H1 (cell line): ENCODE measurements at regions not wholly inside any gene's neighbourhood (a gene's known extent, or its start where the extent isn't known, plus 50 kb on each side); places are given as distances from the start of the nearest gene placed in this dataset.

Experiments
- ATF2 ChIP-seq: IDR thresholded peaks from 2 replicates; pipeline ENCODE4 v1.6.1; 2012; ENCODE audit warnings: low read length, inconsistent platforms
- BACH1 ChIP-seq: IDR thresholded peaks from 2 replicates; pipeline ENCODE4 v1.6.1; 2012; ENCODE audit warnings: low read length, improper control_type of control experiment
- CHD7 ChIP-seq: fragments of 300-600 bp; sonication (generic); IDR thresholded peaks from 2 replicates; pipeline ENCODE4 v1.7.1; 2012; ENCODE audit warnings: low read length, moderate library complexity, mild to moderate bottlenecking, inconsistent platforms; ENCODE audit not compliant: insufficient replicate concordance
- CREB1 ChIP-seq: IDR thresholded peaks from 2 replicates; pipeline ENCODE4 v1.6.1; 2012; ENCODE audit warnings: inconsistent platforms
- EZH2 ChIP-seq: fragments of 200-600 bp; sonication (generic); IDR thresholded peaks from 2 replicates; pipeline ENCODE4 v1.7.1; 2012; ENCODE audit warnings: low read depth, mild to moderate bottlenecking, moderate library complexity, low read length, inconsistent platforms; ENCODE audit not compliant: severe bottlenecking
- POLR2A ChIP-seq, 2 experiments: IDR thresholded peaks; 1 replicate in 1 of 2; 2 replicates in 1 of 2; pipeline ENCODE4 v1.6.1; 2011; ENCODE audit warnings: low read depth in 2 of 2, low read length in 2 of 2, mild to moderate bottlenecking in 2 of 2; ENCODE audit errors: control extremely low read depth in 1 of 2
- POU5F1 ChIP-seq: IDR thresholded peaks from 2 replicates; pipeline ENCODE4 v1.6.1; 2011; ENCODE audit warnings: low read depth, mild to moderate bottlenecking, low read length, moderate library complexity
- RNF2 ChIP-seq: fragments of 200-900, 300-1000 bp; sonication (generic); IDR thresholded peaks from 2 replicates; pipeline ENCODE4 v1.7.1; 2016; ENCODE audit warnings: borderline replicate concordance, low read depth, mild to moderate bottlenecking, antibody characterized with exemption, low read length; ENCODE audit not compliant: poor library complexity, severe bottlenecking; ENCODE audit errors: missing control alignments
- SIN3A ChIP-seq, 2 experiments: IDR thresholded peaks in 1 of 2; conservative IDR thresholded peaks in 1 of 2; 2 replicates each; pipeline ENCODE4 v1.6.1; 2011 to 2012; ENCODE audit warnings: low read length in 2 of 2, improper control_type of control experiment in 1 of 2, low read depth in 1 of 2, mild to moderate bottlenecking in 1 of 2
- SRF ChIP-seq: IDR thresholded peaks from 2 replicates; pipeline ENCODE4 v1.6.1; 2011; ENCODE audit warnings: mild to moderate bottlenecking, low read depth, low read length, moderate library complexity
- YY1 ChIP-seq: IDR thresholded peaks from 2 replicates; pipeline ENCODE4 v1.6.1; 2011; ENCODE audit warnings: low read depth, mild to moderate bottlenecking, low read length

GRCh38 chr4:55272102-55272501 lies 73.9 kb upstream of the SRD5A3 start (continued):
- TF ChIP-seq CHD7, result no peak
- no peak for TF ChIP-seq YY1
- TF ChIP-seq SIN3A (conservative IDR thresholded peaks at IDR 0.05 in 1 of 2, IDR thresholded peaks at IDR 0.05 in 1 of 2; ENCODE audit: low read depth in 1 of 2, low read length in 2 of 2), result no peak
- no peak for TF ChIP-seq ATF2
- no peak for TF ChIP-seq POU5F1
- no peak for TF ChIP-seq CREB1
- no peak for TF ChIP-seq EZH2
- TF ChIP-seq POLR2A (IDR thresholded peaks at IDR 0.05; ENCODE audit: control extremely low read depth in 1 of 2, low read depth in 2 of 2, low read length in 2 of 2), result no peak
- no peak for TF ChIP-seq BACH1
- no peak for TF ChIP-seq RNF2
- no peak for TF ChIP-seq SRF
